NCI-H1048 (cell line): ENCODE measurements at regions not wholly inside any gene's neighbourhood (a gene's known extent, or its start where the extent isn't known, plus 50 kb on each side); places are given as distances from the start of the nearest gene placed in this dataset.
"Not testable (repeated sequence)": the region's sequence is repeated elsewhere in the genome, so short reads cannot be mapped to it uniquely, and the experiment has no call there.

Experiments
- DNase-seq: peaks from one replicate; lab custom pipeline; 2025; lab: John Stamatoyannopoulos, UW

DNA sequence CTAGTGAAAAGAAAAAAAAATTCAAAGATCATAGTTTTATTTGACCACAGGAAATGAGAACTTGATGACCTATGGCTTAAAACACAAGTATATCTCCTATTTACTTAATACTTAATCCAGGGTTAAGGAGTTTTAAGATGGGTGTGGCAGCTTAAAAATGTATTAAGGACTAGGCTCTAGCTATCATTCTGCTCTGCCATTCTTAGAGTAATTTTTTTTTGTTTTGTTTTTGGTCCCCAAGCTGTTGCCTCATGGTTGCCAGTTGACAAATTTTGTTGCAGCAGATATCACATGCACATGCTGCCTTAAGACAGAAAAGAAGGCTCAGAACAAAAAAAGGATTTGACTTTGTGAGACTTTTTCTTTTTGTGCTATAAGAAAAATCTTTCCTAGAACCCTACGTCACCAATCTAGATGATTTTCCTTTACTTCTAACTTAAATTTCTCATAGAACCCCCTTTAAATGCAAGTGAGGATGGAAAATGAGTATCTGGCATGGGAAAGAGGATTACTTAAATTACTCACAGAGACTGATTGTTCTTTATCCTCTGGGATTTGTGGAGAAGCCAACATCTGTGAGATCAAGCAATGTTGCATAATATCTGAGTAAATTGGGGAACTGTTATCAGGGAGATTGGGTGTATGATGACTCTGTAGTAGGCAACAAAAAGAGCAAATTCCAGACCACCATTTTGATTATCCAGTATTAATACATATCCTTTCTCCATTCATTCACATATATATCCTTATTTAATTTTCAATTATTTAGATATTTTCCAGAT, 364.7 kb upstream of the CD180 start:
- DNase-seq, result no peak

- DNase-seq, result no peak
Measured at GRCh38 chr5:67552773-67553172, 356.2 kb upstream of the CD180 start.

DNA sequence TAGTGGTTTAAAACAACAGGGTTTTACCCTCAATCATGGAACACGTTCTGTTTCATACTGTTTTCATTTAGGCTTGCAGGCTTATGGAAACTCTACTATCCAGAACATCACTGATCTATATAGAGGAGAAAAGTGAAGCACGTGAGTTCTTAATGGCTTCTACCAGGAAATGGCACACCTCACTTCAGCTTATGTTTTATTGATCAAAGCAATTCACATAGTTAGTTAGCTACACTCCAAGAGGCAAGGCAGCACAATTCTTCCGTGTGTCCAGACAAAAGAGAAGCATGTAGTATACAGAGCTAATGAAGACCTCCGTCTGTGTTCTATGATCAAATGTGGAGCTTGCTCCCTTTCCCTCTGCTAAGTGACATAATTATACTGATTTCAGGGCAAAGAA, 353.3 kb upstream of the CD180 start:
- DNase-seq, result no peak

DNA sequence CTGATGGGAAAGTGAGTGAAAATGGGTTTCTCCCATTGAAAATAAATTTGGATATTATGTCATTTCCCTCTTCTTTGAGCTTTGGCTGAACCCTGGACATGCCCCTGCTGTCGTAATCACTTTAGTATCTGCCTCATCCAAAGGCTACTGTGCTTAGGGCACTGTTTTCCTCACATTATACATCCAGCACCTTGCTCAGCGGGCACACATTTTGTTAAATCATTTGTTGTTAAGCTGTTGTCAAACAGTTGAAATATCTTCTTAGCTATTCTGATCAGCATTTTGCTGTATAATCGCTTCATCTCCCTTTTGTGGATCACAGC, 352.7 kb upstream of the CD180 start:
- no peak for DNase-seq

- no peak for DNase-seq
Measured at GRCh38 chr5:67548520-67549295, 352.1 kb upstream of the CD180 start.

DNA sequence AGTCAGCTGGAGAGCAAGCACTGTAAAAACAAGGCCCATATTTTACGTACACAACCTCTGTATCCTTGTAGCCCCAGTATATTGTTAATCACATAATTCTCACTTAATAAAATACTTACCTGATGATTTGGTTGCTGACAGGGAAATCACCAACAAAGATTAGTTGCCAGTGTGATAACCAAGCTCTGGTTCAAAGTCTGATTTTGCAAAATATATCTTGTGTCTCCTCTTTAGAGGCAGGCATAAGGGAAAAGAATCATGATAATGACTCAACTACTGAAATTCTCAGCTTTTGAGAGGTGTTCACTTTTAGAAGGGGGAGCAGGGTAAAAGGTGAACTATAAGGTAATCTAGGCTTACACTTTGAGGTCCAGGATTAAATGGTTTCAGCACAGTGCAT, 351.1 kb upstream of the CD180 start:
- no peak for DNase-seq

DNA sequence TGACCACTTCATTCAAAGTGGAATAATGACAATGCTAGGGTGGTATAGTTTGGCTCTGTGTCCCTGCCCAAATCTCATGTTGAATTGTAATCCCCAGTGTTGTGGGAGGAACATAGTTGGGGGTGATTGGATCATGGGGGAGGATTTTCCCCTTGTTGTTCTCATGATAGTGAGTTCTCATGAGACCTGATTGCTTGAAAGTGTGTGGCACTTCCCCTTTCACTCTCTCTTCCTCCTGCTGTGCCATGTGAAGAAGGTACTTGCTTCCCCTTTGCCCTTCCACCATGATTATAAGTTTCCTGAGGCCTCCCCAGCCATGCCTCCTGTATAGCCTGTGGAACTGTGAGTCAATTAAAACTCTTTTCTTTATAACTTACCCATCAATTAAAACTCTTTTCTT, 348.3 kb upstream of the CD180 start:
- DNase-seq, result not testable (repeated sequence)

DNA sequence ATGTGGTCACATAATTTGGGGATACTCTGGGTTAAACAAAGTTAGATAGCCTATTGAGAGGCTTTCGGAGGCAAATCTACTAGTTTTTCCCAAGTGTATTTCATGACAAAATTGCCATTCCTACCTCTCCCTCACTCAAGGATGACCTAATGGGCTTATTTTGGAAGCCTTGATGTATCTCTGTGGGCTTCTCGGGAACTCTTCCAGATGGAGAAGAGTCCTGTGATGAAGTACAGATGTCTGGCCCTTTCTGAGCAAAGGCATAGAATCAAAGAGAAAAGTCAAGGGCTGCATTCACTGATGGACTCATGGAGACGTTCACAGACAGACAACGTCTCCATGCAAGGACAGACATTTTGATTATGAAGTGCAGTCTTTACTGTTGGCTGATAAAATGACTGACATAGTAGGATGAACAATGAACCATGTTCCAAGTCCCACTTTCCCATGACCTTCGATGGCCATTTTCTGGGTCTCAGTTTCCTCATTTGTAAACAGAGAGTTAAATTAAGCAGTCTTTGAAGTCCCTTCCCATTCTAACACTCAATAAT, 347.2 kb upstream of the CD180 start:
- no peak for DNase-seq

- no peak for DNase-seq
Measured at GRCh38 chr5:67542479-67542878, 345.9 kb upstream of the CD180 start.

DNA sequence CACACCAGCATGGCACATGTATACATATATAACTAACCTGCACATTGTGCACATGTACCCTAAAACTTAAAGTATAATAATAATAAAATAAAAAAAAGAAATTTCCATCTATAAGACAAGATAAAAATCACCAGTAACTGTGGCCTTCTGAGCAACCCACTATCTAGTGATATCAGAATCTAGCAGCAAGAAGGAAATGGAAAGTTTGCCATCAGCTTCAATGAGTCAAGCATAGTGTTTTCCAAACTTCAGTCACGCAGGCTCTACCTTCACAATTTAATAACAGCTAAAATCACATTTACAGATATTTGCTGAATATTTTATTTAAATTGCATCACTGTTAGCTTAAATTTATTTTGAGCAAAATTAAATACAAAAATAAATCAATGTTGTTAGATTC, 345.3 kb upstream of the CD180 start:
- no peak for DNase-seq

- DNase-seq, result no peak
Measured at GRCh38 chr5:67538855-67539506, 342.4 kb upstream of the CD180 start.

- no peak for DNase-seq
Measured at GRCh38 chr5:67537439-67538148, 341.0 kb upstream of the CD180 start.

GRCh38 chr5:67536866-67537265, 340.3 kb upstream of the CD180 start:
- no peak for DNase-seq

GRCh38 chr5:67530609-67531255, 334.1 kb upstream of the CD180 start:
- DNase-seq, result no peak

DNA sequence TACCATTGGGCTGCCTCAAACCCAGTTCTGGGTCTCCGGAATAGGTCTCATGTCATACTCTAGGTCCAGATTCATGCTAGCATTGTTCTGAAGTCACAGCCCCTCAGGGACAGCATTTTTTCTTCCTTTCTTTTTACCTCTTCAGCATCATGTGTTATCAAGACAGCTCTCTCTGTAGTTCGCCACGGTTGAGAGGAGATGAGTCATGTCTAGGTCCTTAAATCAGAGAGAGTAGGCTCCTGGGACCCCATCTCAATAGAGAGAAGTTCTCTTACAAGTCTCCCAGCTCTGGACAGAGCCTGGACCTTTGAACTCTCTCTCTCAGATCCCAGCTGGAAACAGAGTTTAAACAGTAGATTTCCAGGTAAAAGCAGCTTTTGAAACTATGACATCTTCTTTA, 332.4 kb upstream of the CD180 start:
- no peak for DNase-seq

DNA sequence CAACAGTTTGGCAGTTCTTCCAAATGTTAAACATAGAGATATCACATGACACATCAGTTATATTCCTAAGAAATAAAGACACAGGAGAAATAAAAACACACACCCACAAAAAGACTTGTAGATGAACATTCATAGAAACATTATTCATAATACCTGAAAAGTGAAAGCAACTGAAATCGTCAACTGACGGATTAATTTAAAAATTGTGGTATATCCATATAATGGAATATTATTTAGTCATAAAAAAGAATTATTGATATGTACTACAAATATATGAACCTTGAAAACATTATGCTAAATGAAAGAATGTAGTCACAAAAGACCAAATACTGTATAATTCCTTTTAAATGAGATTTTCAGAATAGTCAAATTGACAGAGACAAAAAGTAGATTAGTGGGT, 330.2 kb upstream of the CD180 start:
- no peak for DNase-seq

DNA sequence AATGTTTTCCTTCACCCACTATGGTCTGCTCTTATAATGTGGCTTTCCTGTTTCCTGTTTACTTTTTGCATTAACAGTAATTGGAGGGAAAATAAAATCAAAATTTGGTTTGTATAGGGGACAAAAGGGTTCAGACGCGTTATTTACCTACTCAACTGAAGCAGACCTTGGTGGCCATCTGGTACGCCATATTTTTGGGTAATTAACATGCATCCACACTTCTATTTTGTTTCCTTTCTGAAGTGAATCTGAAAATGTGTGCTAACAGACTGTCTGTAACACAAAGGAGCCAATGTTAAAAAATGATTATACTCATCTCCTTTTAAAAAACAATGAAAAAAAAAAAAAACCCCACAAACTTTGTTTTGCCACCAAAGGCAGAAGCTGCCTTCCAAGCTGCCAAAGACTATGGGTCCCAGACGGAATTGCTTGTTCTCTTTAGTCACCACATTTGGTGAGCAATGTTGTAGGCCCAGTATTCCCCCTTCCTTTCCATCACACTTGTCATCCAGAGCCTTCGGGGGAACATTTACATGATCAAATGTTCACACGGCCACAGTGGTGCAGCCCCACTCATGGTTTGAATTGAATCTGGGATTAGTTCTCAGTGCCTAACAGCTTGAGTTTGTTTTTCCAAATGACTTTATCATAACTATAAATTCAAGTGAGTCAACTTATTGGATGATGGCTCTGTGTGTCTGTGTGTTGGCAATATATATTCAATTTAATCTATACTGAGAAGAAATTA, 323.7 kb upstream of the CD180 start:
- DNase-seq, result no peak

GRCh38 chr5:67518227-67518626, 321.6 kb upstream of the CD180 start:
- no peak for DNase-seq

GRCh38 chr5:67516948-67517565, 320.5 kb upstream of the CD180 start:
- no peak for DNase-seq

GRCh38 chr5:67515762-67516161, 319.2 kb upstream of the CD180 start:
- DNase-seq, result no peak
